ENCODE measurements at regions not wholly inside any gene's neighbourhood (a gene's known extent, or its start where the extent isn't known, plus 50 kb on each side); places are given as distances from the start of the nearest gene placed in this dataset.

GRCh38 chr2:129658430-129658829 lies 321.0 kb upstream of the RAB6C start:
- DNase-seq = no peak
- ChIA-PET CTCF (no interaction called here), POLR2A (no interaction called here)
- peaks cover 8% of the 10 kb centered on the region for H3K27me3 Mint-ChIP-seq (ENCODE audit: insufficient read depth, unreplicated experiment)
- no peak for TF ChIP-seq CTCF (IDR thresholded peaks at IDR 0.05; ENCODE audit: insufficient read depth in 1 of 2, low read depth in 1 of 2, low read length in 1 of 2, severe bottlenecking in 1 of 2, unreplicated experiment in 1 of 2)
- Histone ChIP-seq H3K4me3 (ENCODE audit: low read depth, low read length) (no peak overlapping the region), H3K4me1 (no peaks in the 10 kb centered on the region), H3K27me3 (replicated peaks; ENCODE audit: control insufficient read depth, insufficient read depth, low read length) (0 out of 2 replicates have a peak, but pooled peaks cover 1% of the 10 kb centered on the region), H3K9me3 (no peaks in the 10 kb centered on the region), H3K36me3 (ENCODE audit: control insufficient read depth, insufficient read depth, low read length) (no peaks in the 10 kb centered on the region)
- intact Hi-C loops (cut with micrococcal nuclease; ENCODE audit: unreplicated experiment) = no loop called here
- no peak overlapping the region for H3K4me3 Mint-ChIP-seq (ENCODE audit: unreplicated experiment)
- no TSS peak for BruUV-seq (replicated peaks)
- H3K4me1 Mint-ChIP-seq (ENCODE audit: low read depth, unreplicated experiment) = no peaks in the 10 kb centered on the region
- no peak overlapping the region for H3K27ac Mint-ChIP-seq (ENCODE audit: unreplicated experiment)
- no peaks in the 10 kb centered on the region for H3K36me3 Mint-ChIP-seq (ENCODE audit: insufficient read depth, unreplicated experiment)
- H3K9me3 Mint-ChIP-seq (ENCODE audit: unreplicated experiment) = peaks cover 19% of the 10 kb centered on the region

GRCh38 chr2:129661935-129662334 lies 317.5 kb upstream of the RAB6C start:
- Mint-ChIP-seq H3K27ac (ENCODE audit: unreplicated experiment) (no peak overlapping the region), H3K36me3 (ENCODE audit: insufficient read depth, unreplicated experiment) (no peaks in the 10 kb centered on the region), H3K4me1 (ENCODE audit: low read depth, unreplicated experiment) (no peaks in the 10 kb centered on the region), H3K27me3 (ENCODE audit: insufficient read depth, unreplicated experiment) (peaks cover 13% of the 10 kb centered on the region), H3K9me3 (ENCODE audit: unreplicated experiment) (peaks cover 19% of the 10 kb centered on the region), H3K4me3 (ENCODE audit: unreplicated experiment) (no peak overlapping the region)
- TF ChIP-seq CTCF (IDR thresholded peaks at IDR 0.05; ENCODE audit: insufficient read depth in 1 of 2, low read depth in 1 of 2, low read length in 1 of 2, severe bottlenecking in 1 of 2, unreplicated experiment in 1 of 2) = no peak
- DNase-seq = no peak
- Histone ChIP-seq H3K4me3 (ENCODE audit: low read depth, low read length) (no peak overlapping the region), H3K9me3 (no peaks in the 10 kb centered on the region), H3K4me1 (no peaks in the 10 kb centered on the region), H3K27me3 (replicated peaks; ENCODE audit: control insufficient read depth, insufficient read depth, low read length) (no peaks in the 10 kb centered on the region), H3K36me3 (ENCODE audit: control insufficient read depth, insufficient read depth, low read length) (no peaks in the 10 kb centered on the region)
- ChIA-PET CTCF (no interaction called here), POLR2A (no interaction called here)
- intact Hi-C loops (cut with micrococcal nuclease; ENCODE audit: unreplicated experiment) = no loop called here
- no TSS peak for BruUV-seq (replicated peaks)

- Mint-ChIP-seq H3K36me3 (ENCODE audit: insufficient read depth, unreplicated experiment) (no peaks in the 10 kb centered on the region), H3K27me3 (ENCODE audit: insufficient read depth, unreplicated experiment) (peaks cover 9% of the 10 kb centered on the region), H3K9me3 (ENCODE audit: unreplicated experiment) (no peaks in the 10 kb centered on the region), H3K27ac (ENCODE audit: unreplicated experiment) (no peak overlapping the region), H3K4me3 (ENCODE audit: unreplicated experiment) (no peak overlapping the region), H3K4me1 (ENCODE audit: low read depth, unreplicated experiment) (no peaks in the 10 kb centered on the region)
- CTCF ChIA-PET = no interaction called here
- no TSS peak for BruUV-seq (replicated peaks)
- intact Hi-C loops (cut with micrococcal nuclease; ENCODE audit: unreplicated experiment) = no loop called here
- H3K27me3 ChIP-seq (replicated peaks; ENCODE audit: control insufficient read depth, insufficient read depth, low read length) = no peaks in the 10 kb centered on the region
- no peaks in the 10 kb centered on the region for H3K9me3 ChIP-seq
- POLR2A ChIA-PET = no interaction called here
- no peak for TF ChIP-seq CTCF (IDR thresholded peaks at IDR 0.05; ENCODE audit: insufficient read depth in 1 of 2, low read depth in 1 of 2, low read length in 1 of 2, severe bottlenecking in 1 of 2, unreplicated experiment in 1 of 2)
- H3K4me3 ChIP-seq (ENCODE audit: low read depth, low read length) = no peak overlapping the region
- H3K4me1 ChIP-seq = no peaks in the 10 kb centered on the region
- DNase-seq = no peak
- H3K36me3 ChIP-seq (ENCODE audit: control insufficient read depth, insufficient read depth, low read length) = no peaks in the 10 kb centered on the region
Observed at GRCh38 chr2:129667577-129667976, 311.9 kb upstream of the RAB6C start.

Data from Caco-2 (cell line).